Chondrocyte (in vitro differentiated cells): ENCODE measurements at regions not wholly inside any gene's neighbourhood (a gene's known extent, or its start where the extent isn't known, plus 50 kb on each side); places are given as distances from the start of the nearest gene placed in this dataset.

Source experiments
- DNase-seq: peaks from one replicate; pipeline ENCODE4 v3.0.0; 2021; ENCODE audit warnings: mixed read lengths, low spot score
- H3K27ac Mint-ChIP-seq: one replicate; pipeline ENCODE4 v1.8.0; 2021; ENCODE audit warnings: mild to moderate bottlenecking, moderate library complexity, mixed read lengths; ENCODE audit not compliant: unreplicated experiment
- H3K27me3 Mint-ChIP-seq: 2 replicates; pipeline ENCODE4 v1.8.0; 2021; ENCODE audit warnings: low read depth, mixed read lengths
- H3K36me3 Mint-ChIP-seq: 2 replicates; pipeline ENCODE4 v1.8.0; 2021; ENCODE audit warnings: low read depth, mixed read lengths
- H3K4me1 Mint-ChIP-seq: 2 replicates; pipeline ENCODE4 v1.8.0; 2021; ENCODE audit warnings: low read depth, mild to moderate bottlenecking, mixed read lengths
- H3K4me3 Mint-ChIP-seq: one replicate; pipeline ENCODE4 v1.8.0; 2021; ENCODE audit warnings: mild to moderate bottlenecking, moderate library complexity, mixed read lengths; ENCODE audit not compliant: unreplicated experiment
- H3K9me3 Mint-ChIP-seq: 2 replicates; pipeline ENCODE4 v1.8.0; 2021; ENCODE audit warnings: low read depth, mixed read lengths
- CTCF ChIP-seq: fragments of 200-600 bp; sonication (generic); IDR thresholded peaks from 2 replicates; pipeline ENCODE4 v1.5.0; 2021; ENCODE audit warnings: antibody characterized with exemption, mild to moderate bottlenecking, moderate library complexity

GRCh38 chr5:178784391-178784790 is 53.9 kb upstream of the ZNF354A start:
- Mint-ChIP-seq H3K4me3 (no peak overlapping the region), H3K9me3 (peaks cover 7% of the 10 kb centered on the region), H3K27ac (no peak overlapping the region), H3K36me3 (no peaks in the 10 kb centered on the region), H3K27me3 (no peaks in the 10 kb centered on the region), H3K4me1 (peaks cover 14% of the 10 kb centered on the region)
- TF ChIP-seq CTCF = no peak
- DNase-seq = peak; percentile 20

DNA sequence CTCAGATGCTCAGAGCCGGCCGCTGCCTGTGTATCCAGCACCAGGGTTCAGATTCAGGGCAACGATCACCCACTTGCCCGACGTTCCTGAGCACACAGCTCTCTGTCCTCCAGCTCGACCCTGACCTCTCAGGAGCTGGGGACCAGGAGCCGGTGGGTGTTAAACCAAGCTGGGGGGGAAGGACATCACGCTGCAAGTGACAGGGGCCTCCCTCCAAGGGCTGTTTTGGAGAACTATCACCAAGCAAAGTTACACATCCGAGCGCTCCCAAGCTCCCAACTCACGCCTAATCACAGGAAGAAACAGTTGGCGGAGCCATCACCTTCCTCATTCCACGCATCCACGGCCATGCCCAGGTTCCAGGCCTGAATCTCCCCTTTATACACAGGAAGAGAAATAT is 51.5 kb upstream of the ZNF354A start:
- Mint-ChIP-seq H3K9me3 (peaks cover 9% of the 10 kb centered on the region), H3K36me3 (no peaks in the 10 kb centered on the region), H3K4me1 (peaks cover 7% of the 10 kb centered on the region), H3K27me3 (no peaks in the 10 kb centered on the region), H3K4me3 (no peak overlapping the region), H3K27ac (no peak overlapping the region)
- DNase-seq = no peak
- TF ChIP-seq CTCF = no peak

- no peak for TF ChIP-seq CTCF
- Mint-ChIP-seq H3K27ac (no peak overlapping the region), H3K27me3 (no peaks in the 10 kb centered on the region), H3K4me3 (no peak overlapping the region), H3K4me1 (peaks cover 2% of the 10 kb centered on the region), H3K9me3 (peaks cover 9% of the 10 kb centered on the region), H3K36me3 (no peaks in the 10 kb centered on the region)
- no peak for DNase-seq
These were observed 50.4 kb upstream of the ZNF354A start for GRCh38 chr5:178780581-178781498.
